C4-2B (cell line): ENCODE measurements at regions not wholly inside any gene's neighbourhood (a gene's known extent, or its start where the extent isn't known, plus 50 kb on each side); places are given as distances from the start of the nearest gene placed in this dataset.

Experiments
- H3K27ac ChIP-seq: fragments of 450-650 bp; 2 replicates; pipeline ENCODE4 v1.5.1; 2017
- ZFX ChIP-seq: fragments of 450-650 bp; IDR thresholded peaks from 2 replicates; pipeline ENCODE4 v1.6.1; 2017
- TF ChIP-seq, protein P1 (sequence below): fragments of 450-650 bp; conservative IDR thresholded peaks from 2 replicates; pipeline ENCODE4 v1.5.1; 2017; ENCODE audit warnings: mild to moderate bottlenecking

DNA sequence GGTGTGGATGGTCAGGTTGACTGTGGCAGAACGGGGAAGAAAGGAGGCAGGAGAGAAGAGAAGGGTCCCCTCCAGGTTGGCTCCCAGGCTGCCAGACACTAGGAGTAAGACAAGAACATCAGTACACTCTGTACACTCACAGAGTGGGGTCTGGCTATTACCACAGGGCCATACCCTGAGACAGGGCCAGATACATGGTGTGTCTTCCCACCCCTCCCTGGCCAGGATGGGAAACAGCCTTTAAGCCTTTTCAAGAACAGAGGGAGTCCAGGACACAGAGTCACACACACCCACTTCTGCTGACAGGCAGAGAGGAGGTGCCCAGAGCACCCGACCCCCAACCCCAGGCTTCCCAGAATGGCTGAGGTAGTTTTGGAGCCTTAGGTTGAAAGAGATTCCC, 99.4 kb downstream of the LITAF start:
- TF ChIP-seq, protein P1, sequence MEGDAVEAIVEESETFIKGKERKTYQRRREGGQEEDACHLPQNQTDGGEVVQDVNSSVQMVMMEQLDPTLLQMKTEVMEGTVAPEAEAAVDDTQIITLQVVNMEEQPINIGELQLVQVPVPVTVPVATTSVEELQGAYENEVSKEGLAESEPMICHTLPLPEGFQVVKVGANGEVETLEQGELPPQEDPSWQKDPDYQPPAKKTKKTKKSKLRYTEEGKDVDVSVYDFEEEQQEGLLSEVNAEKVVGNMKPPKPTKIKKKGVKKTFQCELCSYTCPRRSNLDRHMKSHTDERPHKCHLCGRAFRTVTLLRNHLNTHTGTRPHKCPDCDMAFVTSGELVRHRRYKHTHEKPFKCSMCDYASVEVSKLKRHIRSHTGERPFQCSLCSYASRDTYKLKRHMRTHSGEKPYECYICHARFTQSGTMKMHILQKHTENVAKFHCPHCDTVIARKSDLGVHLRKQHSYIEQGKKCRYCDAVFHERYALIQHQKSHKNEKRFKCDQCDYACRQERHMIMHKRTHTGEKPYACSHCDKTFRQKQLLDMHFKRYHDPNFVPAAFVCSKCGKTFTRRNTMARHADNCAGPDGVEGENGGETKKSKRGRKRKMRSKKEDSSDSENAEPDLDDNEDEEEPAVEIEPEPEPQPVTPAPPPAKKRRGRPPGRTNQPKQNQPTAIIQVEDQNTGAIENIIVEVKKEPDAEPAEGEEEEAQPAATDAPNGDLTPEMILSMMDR: no peak
- TF ChIP-seq ZFX: no peak
- no peak overlapping the region for H3K27ac ChIP-seq

DNA sequence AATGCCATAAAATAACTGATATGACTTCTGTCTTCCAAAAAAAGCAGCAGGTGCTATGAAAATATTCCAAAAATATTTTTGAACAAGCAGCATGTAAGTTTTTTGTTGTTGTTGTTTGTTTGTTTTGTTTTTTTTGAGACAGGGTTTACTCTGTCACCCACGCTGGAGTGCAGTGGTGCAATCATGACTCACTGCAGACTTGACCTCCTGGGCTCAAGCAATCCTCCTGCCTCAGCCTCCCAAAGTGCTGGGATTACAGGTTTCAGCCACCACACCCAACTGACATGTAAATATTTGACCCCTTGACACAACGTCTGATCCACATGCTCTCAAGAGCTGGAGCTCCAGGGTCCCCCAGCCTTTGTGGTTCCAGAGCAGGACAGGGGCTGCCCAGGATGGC, 98.4 kb downstream of the LITAF start:
- H3K27ac ChIP-seq: no peak overlapping the region
- TF ChIP-seq, protein P1: no peak
- TF ChIP-seq ZFX: no peak

DNA sequence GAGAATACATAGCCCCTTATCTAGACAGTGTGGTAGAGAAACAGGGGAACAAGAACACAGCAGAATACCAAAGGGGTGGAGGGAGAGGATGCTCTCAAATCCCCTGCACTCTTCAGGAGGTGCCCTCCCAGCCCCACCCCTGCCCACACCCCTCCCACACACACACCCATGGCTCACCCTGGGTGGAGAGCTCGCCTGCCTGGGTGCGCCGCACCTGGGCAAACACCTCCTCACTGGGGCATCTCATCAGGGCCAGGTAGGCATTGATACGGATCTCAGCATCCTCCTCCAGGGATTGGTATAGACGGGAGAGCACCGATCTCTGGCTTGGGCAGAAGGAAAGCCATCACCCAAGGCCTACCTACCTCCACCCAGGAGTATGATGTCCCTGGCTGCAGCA, 95.2 kb downstream of the LITAF start:
- no peak overlapping the region for H3K27ac ChIP-seq
- TF ChIP-seq, protein P1: no peak
- TF ChIP-seq ZFX: no peak

DNA sequence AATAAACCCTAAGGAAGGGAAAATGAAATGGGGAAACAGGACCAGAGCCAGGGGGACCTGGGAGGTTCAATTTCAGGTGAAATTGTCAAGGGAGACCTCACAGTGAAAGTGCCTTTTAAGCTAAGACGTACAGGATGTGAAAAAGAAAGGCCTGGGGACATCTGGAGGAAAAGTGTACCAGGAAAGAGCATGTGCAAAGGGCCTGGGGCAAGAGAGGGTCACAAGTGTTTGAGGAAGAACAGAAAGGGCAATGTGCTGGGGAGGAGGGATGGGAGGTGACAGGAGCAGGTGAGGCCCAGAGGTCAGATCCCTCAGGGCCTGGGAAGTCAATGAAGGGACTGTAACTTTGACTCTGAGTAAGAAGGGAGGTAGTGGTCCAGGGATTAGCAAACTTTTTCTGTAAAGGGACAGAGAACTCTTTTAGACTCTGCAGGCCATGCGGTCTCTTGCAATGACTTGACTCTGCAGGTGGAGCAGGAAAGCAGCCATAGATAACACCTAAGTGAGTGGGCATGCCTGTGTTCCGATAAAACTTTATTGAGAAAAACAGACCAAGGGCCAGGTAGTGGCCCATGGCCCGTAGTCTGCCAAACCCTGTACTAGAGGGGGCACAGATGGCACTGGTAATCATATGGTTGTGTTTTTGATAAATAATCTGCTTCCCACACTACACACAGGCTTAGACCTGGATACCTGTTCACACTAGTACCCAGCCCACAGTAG, 93.8 kb downstream of the LITAF start:
- H3K27ac ChIP-seq: no peak overlapping the region
- TF ChIP-seq, protein P1: no peak
- no peak for TF ChIP-seq ZFX

DNA sequence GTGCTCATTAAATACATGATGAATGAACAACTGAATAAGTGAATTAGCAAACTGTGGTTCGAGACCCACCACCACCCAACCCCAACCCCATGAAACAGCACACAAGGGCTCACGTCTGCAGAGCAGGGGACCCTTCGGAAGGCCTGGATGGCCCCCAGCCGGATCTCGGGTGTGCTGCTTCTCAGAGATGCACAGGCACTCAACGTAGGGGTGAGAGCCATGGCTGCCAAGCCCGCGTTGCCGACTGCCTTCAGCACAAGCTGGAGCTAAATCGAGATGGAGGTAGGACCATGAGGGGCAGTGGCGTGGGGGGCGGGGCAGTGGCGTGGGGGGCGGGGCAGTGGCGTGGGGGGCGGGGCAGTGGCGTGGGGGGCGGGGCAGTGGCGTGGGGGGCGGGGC, 93.2 kb downstream of the LITAF start:
- TF ChIP-seq, protein P1: no peak
- TF ChIP-seq ZFX: no peak
- H3K27ac ChIP-seq: no peak overlapping the region

DNA sequence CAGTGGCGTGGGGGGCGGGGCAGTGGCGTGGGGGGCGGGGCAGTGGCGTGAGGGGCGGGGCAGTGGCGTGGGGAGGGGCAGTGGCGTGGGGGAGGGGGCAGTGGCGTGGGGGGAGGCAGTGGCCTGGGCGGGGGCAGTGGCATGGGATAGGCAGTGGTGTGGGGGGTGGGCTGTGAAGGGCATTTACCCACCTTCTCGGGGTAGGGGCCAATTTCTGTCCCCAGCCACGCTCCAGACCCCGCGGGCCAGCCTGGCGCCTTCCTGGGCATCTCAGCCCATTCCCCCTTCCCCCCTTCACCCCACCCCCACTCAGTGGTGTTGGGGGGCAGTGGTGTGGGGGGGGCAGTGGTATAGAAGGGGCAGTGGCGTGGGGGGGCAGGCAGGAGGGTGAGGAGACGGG, 92.7 kb downstream of the LITAF start:
- no peak overlapping the region for H3K27ac ChIP-seq
- no peak for TF ChIP-seq ZFX
- TF ChIP-seq, protein P1: no peak

DNA sequence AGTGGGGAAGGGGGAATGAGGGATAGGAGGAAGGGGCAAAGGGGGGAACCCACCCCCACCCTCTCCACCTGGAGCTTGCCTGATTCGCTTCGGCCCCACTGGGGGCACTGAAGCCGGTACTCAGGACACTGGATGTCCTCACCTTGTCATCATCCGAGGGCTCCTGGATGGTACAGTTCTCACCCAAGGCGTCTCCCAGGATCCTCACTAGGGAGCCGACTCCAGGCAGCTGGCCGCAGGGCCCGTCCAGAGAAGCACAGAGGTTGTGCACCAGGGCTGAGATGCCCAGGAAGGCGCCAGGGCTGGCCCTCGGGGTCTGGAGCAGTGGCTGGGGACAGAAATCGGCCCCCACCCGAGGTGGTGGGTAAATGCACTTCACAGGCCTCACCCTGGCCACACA, 92.3 kb downstream of the LITAF start:
- no peak for TF ChIP-seq ZFX
- TF ChIP-seq, protein P1: no peak
- H3K27ac ChIP-seq: no peak overlapping the region; the same call in 1 of the 2 replicates
